ENCODE measurements at regions not wholly inside any gene's neighbourhood (a gene's known extent, or its start where the extent isn't known, plus 50 kb on each side); places are given as distances from the start of the nearest gene placed in this dataset.

DNA sequence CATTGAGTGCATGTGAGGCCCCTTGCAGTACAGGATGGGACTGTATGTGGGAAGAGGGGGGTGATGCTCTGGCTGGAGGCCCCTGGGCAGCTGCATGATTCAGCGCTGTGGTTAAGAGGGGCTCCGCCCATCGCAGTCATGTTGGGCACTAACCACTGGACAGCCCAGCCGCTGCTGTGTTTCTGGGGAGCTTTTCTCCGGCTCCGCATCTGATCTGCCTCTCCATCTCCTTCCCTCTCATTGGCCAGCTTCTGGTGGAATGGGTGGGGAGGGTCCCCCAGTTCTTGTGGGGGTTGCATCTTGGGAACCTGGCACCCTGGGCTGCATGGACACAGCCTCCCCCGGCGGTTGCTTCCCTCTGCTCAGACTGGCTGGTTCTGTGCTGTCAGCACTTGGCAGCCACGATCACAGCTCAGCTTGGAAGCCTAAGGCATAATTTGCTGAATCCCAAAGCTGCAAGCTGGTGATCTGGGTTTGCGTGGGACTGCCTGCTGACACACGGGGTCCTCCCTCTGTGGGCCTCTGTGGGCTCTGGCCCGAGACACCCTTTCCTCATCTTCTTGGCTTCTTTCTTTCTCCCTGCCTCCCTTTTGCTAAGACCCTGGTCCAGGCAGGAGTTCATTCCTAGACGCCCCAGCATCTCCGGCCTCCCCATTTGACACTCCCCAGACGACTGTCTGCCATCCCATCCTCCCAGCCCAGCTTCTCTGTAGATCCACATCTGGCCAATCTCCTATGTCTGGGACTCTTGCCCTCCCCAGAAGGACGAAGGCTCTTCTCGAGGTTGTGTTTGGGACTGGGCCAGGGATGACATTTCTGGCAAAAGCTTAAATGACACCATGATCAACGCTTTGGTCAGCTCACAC, 168.3 kb downstream of the SEC14L1 start:
- no peak for DNase-seq

DNA sequence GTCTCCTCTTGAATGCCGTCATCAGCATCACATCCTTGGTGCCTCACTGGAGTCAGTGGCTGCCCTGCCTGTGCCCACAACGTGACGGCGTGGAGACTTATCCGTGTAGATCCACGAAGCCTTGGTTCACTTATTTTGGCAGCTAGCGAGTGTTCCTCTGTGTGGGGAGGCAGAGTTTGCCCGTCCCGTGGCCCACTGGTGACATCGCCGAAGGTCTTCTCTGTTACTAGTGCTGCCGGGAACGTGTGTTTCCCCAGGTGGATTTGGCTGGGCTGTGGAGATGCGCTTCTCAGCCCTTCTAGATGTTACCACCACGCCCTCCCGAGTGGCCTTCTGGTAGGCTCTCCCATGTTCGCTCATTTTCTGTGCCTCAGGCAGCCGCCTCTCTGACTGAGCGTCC, 169.6 kb downstream of the SEC14L1 start:
- DNase-seq, result no peak

DNA sequence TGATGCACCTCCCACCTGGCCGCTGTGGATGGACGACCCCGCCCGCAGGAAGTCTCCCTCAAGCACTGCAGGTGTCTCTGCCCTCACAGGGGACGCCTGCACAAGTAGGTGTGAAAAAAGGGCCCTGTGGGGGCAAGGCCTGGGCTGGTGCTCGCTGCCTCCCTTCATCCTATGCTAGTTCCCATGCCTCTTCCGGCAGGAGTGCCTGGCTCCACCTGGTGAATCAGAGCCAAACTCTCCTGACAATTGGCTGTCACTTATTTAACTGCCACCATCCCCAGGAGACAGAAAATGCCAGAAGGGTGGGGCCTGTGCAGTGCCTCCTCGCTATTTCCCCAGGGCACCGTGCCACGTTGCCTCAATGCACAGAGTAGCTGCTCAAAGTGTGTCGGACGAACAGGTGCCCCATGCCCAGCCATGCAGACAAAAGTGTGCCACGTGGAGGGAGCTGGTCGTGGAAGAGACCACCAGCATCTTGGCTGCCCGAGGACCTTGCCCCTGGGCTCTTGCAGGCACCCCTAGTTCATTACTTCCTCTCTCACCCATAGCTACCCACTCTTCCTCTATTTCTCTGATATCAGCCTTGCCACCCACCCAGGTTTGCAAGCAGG, 170.7 kb downstream of the SEC14L1 start:
- no peak for DNase-seq

DNA sequence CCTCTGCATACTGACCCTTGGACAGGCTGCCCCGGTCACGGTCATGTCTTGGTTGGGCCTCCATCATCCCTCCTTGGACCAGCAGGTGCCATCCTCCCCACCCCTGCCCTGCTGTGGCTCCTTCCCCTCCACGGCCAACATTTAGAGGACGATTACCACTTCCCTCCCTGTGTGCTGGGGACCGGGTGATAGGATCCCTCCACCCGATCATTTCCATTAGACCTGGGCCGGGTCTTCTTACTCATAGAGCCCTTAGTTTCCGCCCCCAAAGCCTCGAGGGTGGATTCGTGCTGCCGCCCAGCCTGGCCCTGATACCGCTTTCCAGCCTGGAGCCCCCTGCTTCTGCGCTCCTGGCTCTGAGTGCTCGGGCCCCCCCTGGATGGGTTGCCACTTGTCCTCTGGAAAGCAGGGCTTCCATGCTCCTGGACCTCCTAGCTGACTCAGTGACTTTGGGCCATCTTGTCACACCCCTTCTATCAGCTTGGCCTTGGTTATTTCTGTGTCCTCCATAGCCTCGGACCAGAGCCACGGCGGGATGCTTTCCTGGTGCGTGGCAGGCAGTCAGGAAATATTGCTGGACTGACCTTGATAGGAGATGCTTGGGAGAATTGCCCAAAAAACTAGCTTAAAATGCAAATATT, 171.4 kb downstream of the SEC14L1 start:
- DNase-seq, result no peak

DNA sequence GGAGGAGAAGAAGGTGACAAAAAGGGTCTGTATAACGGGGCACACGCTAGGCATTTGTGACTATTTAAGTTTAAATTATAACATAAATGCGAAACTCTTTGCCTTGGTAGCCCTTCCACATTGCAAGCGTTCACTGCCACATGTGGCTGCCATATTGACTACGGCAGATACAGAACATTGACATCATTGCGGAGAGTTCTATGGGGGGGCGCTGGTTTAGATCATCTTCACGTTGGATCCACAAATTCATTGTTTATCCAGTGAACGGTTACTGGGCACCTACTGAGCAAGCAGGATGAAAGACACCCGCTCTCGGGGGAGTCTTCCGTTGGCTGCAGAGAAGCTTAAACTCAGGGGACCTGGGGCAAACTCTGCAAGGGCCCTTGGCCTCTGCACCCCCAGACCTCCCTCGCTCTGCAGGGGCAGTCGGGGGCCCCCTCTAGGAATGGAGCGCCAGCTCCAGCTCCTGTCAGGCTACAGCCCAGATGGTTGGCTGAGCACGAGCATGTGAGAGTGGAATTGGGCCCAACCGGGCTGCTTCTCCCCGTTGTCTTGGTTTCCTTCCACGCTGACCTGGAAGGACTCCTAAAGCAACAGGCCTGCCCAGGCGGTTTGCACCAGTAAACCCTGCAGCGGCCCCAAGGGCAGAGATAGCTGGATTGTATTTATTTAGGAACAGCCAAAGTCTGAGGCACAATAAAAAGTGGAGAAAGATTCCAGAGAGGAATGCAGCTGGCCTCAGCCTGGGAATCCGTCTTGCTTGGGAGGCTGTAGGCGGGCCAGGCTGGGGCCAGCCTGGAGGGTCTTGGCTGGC, 172.2 kb downstream of the SEC14L1 start:
- DNase-seq, result no peak

DNA sequence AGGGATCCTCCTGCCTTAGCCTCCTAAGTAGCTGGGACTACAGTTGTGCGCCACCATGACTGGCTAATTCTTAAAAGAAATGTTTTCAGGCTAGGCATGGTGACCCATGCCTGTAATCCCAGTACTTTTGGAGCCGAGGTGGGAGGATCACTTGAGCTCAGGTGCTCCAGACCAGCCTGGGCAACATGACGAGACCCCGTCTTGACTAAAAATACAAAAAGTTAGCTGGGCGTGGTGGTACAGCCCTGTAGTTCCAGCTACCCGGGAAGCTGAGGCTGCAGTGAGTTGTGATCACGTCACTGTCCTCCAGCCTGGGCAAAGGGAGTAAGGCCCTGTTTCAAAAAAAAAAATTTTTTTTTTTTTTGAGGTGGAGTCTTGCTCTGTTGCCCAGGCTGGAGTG, 173.1 kb downstream of the SEC14L1 start:
- DNase-seq, result no peak

DNA sequence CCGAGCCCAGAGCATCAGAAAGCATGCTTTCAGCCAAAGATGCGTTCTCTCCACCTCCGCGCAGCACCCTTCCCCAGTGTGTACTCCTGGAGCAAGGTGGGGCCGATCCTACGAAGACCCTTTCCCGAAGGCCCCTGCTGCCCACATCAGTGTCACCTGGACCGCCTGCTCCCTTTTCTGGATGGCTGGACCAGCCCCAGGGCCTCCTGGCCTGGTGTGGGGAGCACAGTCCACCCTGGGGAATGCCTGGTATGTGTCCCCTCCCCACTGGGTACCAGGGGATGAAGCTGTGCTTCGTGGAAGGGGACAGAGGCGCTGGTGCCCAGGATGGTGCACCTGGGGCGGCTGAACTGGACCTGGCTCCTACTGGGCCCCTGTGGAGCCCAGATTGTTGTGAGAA, 173.8 kb downstream of the SEC14L1 start:
- no peak for DNase-seq

DNA sequence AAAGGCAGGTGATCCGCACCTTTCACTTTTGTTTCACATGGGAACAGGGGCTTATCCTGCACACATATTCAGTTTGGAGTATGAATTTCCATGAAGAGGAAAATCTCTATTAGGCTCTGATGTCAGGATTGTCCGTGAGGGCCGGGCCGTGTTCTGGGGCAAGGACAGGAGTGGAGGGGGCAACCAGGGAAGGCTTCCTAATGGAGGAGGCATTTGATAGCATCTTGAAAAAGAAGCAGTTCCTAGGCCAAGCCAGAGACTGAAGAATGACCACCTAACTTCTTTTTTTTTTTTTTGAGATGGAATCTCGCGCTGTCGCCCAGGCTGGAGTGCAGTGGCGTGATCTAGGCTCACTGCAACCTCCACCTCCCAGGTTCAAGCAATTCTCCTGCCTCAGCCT, 174.2 kb downstream of the SEC14L1 start:
- DNase-seq, result no peak

DNA sequence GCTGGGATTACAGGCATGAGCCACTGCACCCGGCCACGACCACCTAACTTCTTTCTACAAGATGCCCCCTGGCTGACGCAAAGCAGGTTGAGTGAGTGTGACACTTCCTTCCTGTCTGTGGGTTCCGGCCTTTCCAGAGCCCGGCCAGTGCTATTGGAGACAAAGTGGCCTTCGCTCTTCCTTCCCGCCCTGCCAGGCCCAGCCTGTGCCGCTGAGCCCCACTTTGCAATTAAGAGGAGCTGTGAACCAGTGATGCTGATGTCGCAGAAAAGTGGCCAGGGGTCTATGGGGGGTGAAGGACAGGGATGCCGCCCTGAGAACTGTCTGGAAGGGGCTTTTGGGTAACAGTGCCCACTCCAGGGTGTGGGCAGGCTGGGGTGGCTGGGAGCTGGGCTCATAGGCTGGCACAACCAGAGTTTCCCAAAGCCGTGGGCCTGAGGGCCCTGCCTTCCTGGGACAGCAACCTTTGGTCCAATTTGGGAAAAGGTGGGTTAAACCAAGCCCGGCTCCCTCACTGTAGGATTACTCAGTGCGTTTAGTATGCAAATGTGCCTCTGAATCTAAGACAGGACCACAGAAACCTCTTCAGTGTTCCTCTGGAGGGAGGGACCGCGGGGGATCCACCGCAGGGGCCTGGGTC, 174.9 kb downstream of the SEC14L1 start:
- no peak for DNase-seq

DNA sequence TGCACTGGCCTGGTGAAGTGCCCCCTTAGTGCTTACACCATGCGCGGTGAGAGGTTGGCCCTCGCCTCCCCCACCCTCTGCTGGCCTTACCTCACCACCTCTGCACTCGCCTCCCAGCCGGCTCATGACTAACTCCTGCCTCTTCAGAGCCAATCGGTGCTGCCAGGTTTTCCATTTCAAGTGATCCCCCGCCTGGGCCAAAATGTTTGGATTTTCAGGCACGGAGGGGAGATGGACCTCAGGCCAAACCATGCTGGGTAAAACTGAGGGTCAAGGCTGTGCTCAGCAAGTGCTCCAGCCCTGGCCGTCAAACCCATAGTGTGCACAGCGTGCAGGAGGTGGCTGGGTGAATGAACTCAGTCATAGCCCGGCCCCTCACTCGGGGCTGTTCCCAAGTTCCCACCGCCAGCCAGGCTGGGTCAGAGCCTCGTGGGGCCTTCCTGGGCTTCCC, 175.4 kb downstream of the SEC14L1 start:
- no peak for DNase-seq

DNA sequence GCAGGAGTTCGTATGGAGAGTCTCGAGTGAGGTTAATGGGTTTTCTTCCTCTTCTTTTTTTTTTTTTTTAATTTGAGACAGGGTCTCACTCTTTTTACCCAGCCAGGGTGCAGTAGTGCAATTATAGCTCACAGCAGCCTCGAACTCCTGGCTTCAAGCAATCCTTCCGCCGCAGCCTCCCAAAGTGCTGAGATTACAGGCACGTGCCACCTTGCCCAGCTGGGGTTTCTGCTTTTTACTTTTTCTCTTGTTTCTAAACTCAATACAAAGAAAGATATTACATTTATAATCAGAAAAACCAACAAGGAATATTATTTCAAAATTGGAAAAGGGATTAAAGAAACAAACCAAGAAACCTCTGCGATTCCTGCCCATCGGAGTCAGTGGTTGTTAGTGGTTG, 175.9 kb downstream of the SEC14L1 start:
- no peak for DNase-seq

DNA sequence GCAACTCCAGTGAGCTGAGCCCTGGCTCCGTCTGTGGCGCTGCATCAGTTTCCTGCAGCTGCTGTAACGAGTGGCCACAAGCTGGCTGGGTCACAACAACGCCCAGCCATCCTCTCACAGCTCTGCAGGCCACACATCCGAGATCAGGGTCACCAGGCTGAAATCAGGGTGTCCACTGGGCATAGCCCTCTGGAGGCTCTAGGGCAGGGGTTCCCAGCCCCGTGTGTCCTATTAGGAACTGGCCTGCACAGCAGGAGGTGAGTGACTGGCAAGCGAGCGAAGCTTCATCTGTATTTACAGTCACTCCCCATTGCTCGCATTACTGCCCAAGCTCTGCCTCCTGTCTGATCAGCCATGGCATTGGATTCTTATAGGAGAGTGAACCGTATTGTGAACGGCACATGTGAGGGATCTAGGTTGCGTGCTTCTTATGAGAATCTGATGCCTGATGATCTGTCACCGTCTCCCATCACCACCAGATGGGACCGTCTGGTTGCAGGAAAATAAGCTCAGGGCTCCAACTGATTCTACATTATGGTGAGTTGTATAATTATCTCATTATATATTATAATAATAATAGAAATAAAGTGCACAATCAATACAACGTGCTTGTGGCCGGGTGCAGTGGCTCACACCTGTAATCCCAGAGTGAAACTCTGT, 176.5 kb downstream of the SEC14L1 start:
- DNase-seq, result no peak

DNA sequence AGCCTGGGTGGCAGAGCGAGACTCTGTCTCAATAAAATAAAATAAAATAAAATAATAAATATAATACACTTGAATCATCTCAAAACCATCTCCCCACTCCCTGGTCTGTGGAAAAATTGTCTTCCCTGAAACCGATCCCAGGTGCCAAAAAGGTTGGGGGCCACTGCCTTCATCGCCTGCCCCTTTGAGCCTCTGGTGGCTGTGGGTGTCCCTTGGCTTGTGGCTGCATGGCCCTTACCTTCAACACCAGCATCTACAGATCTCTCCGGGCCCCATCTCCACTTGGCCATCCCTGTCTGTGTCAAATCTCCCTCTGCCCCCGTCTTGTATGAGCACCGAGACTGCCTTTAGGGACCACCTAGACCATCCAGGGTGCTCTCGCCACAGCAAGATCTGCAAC, 177.3 kb downstream of the SEC14L1 start:
- no peak for DNase-seq

DNA sequence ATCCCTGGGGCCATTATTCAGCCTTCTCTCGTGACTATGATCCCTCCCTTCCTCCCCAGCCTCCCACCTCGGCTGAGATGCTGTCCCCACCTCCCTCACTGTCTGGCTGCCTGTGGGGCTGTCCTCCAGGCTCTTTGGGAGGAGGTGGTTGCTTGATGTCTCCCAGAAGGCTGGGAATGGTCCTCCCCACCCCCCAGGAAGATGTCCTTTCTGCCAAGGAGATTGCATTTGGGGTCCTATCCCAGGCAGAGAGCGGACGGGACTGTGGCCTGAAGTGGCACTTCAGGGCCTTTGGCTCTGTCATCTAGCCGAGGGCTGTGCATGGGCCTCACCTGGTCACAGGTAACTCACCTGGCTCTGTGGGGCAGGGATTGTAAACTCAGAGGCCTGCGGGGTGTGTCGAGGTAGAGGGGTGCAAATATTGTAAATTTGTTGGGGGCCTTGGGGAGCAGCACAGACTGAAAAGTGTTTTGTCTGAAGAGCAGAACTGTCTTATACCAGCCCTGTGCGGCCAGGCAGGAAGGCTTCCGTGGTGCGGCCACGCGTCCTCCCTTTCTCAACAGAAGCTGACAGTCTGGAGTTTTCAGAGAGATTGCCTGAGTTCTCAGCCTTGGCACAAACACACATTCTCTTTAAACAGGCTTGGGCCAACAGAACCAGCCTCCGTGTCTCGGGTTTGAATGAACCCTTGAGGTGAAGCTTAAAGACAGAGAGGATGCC, 177.9 kb downstream of the SEC14L1 start:
- no peak for DNase-seq

DNA sequence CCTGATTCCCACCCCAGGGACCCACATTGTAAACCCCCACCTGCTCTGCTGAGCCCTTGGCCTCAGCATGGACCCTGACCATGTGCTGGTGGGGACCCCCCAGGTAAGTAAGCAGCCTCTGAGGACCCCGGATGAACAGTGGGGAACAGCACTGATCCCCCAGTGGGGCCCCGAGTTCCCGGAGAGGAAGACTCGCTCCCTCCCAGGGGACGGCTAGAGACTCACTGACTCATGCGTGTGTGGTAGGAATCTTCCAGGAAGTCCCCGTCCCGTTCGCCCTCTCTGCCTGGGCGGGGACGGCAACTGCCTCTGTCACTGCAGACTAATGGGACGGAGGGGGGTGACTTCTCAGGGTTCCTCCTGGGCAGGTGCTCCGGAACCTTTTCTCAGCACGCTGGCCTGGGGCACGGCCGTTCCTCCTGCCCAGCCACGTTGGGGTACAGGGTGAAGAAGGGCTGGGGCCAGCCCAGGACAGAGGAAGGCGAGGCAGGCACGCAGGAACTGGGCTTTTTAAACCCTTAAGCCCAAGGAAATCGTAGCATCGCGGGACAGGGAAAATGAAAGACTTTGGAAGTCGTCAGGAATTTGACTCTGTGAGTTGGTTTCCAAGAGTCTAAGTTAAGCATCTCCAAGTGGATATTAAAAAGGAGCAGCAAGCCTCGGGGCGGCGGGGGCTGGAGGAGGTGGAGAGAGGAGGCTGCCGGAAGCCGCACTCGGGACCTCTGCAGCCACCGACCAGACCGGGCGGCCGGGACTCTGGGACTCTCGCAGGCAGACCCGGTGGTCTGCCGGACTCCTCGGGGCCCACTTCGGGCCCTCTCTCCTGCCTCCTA, 178.7 kb downstream of the SEC14L1 start:
- DNase-seq, result no peak

DNA sequence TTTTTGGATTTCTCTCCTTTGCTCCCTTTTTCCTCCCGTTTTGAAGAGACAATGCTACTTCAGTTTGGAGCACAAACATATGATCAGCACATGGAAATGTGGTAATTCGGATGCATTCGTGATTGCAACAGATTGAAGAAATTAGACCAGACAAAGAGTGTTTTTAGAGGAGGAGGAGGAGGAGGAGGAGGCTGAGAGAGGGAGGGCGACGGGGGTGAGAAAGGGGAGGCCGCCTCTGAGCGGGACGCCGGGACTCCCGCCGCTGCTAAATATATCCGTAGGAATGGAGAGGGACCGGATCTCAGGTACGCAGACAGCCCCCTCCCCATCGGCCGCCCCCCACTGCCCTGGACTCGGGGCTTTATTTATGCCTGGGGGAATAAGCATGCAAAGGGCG, 179.3 kb downstream of the SEC14L1 start:
- DNase-seq, result no peak

DNA sequence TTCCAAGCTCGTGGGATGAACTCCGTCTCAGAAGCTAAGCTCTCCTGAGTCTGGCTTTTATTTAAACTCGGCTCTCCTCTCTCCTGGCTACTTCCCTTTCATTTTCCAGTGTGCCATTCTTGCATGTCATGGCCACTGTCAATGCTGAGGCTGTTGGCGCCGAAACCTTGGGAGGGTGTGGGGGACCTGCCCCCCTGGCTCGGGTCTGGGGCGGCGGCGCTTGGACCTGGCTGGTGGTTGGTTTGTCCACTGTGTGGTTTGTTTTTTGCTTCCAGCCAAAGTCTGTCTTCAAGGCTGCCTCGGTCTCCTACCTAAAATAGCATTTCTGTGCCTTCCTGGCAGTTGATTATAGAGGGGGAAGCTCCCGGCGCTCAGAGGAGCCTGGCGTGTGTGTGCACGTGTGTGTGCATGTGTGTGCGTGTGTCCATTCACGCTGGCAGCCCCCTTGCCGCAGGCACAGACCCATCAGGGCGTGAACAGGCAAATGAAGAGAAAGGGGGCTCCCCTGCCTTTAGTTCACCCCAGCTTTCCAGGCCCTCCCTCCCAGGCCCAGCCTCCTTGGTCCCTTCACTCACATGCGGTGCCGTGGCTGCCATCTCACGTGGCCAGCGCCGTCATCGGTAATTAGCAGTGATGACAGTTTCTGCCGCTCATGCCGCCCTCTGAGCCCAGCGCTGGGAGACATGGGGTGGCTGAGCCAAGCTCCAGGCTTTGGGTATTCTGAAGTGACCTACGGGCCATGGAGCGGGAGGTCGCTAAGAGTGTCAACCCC, 179.9 kb downstream of the SEC14L1 start:
- no peak for DNase-seq

DNA sequence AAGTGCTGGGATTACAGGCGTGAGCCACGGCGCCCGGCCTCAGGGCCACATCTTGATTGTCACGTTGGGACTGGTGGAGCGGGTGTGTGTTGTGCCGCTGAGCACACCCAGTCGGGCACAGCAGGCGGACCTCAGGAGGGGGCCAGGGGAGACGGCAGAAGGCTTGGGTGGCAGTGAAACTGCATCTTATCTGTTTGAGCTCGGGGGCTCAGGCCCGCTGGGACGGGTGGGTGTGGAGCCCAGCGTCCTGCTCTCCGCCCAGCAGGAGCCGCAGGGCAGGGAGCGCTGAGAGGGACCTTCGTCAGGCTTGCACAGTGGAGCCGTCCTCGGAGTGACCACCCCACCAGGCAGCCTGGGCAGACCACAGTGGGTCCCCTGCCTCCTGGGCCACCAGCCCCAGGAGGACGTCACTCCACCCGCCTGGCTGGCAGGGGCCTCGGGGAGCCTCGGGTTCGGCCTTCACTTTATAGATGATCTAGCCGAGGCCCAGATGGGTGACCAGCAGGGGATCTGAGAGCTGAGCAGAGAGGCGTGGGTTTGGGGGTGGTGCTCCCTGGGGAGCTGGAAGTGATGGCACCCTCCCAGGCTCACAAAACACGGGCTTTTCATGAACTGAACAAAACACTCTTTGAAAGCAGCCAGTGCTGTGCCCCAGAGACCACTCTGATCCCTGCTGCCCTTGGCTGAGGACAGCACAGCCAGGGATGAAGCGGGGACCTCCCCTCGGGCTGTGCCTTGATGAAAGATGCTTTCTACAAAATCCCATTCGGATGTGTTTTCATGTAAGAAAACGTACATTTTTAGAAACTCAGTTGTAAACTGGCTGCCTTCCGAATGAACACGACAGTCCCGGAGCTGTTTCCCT, 181.1 kb downstream of the SEC14L1 start:
- DNase-seq, result no peak
